Neuronal stem cell (in vitro differentiated cells): ENCODE measurements at regions not wholly inside any gene's neighbourhood (a gene's known extent, or its start where the extent isn't known, plus 50 kb on each side); places are given as distances from the start of the nearest gene placed in this dataset.

ENCODE experiments used
- DNase-seq: peaks from one replicate; pipeline ENCODE4 v3.0.0-alpha.2; 2013; ENCODE audit warnings: low spot score
- H2AFZ ChIP-seq: one replicate; pipeline ENCODE4 v1.6.1; 2013; ENCODE audit warnings: mild to moderate bottlenecking, low read length, inconsistent platforms
- H2AK5ac ChIP-seq: 2 replicates; pipeline ENCODE4 v1.6.1; 2013; ENCODE audit warnings: low read depth, mild to moderate bottlenecking, inconsistent platforms, low read length, moderate library complexity, mixed read lengths
- H2BK120ac ChIP-seq: 2 replicates; pipeline ENCODE4 v1.6.1; 2013; ENCODE audit warnings: low read depth, mild to moderate bottlenecking, inconsistent platforms, low read length, moderate library complexity, mixed read lengths
- H2BK12ac ChIP-seq: one replicate; pipeline ENCODE4 v1.6.1; 2013; ENCODE audit warnings: low read length, inconsistent platforms
- H2BK15ac ChIP-seq: 2 replicates; pipeline ENCODE4 v1.6.1; 2013; ENCODE audit warnings: mild to moderate bottlenecking, low read length, inconsistent platforms, mixed read lengths
- H2BK5ac ChIP-seq: one replicate; pipeline ENCODE4 v1.6.1; 2013; ENCODE audit warnings: inconsistent platforms, mild to moderate bottlenecking, low read length, moderate library complexity
- H3K14ac ChIP-seq: one replicate; pipeline ENCODE4 v1.6.1; 2013; ENCODE audit warnings: low read length, inconsistent platforms
- H3K18ac ChIP-seq: 2 replicates; pipeline ENCODE4 v1.6.1; 2013; ENCODE audit warnings: low read length, inconsistent platforms
- H3K23ac ChIP-seq: 2 replicates; pipeline ENCODE4 v1.6.1; 2013; ENCODE audit warnings: low read depth, mild to moderate bottlenecking, mixed read lengths, low read length, inconsistent platforms; ENCODE audit not compliant: poor library complexity
- H3K27ac ChIP-seq: replicated peaks from 3 replicates; pipeline ENCODE4 v1.5.1; 2013; ENCODE audit warnings: low read length, inconsistent platforms
- H3K27me3 ChIP-seq, 3 experiments: 2 replicates each; pipeline ENCODE4 v1.6.1; 2013; ENCODE audit warnings: low read length in 3 of 3, mild to moderate bottlenecking in 2 of 3, inconsistent platforms in 1 of 3, low read depth in 1 of 3, mixed read lengths in 1 of 3, moderate library complexity in 1 of 3; ENCODE audit not compliant: control insufficient read depth in 3 of 3, insufficient read depth in 3 of 3
- H3K36me3 ChIP-seq, 2 donors: replicated peaks in 1 of 2; 2 replicates each; pipeline ENCODE4 v1.6.1; 2013; ENCODE audit warnings: low read length in 2 of 2; ENCODE audit not compliant: control insufficient read depth in 2 of 2, insufficient read depth in 2 of 2
- H3K4ac ChIP-seq: 2 replicates; pipeline ENCODE4 v1.6.1; 2013; ENCODE audit warnings: inconsistent platforms, mild to moderate bottlenecking, low read length, moderate library complexity
- H3K4me1 ChIP-seq, 2 donors: 1 replicate in 1 of 2; 2 replicates in 1 of 2; pipeline ENCODE4 v1.6.1; 2013; ENCODE audit warnings: low read length in 2 of 2, low read depth in 1 of 2; ENCODE audit not compliant: control insufficient read depth in 2 of 2, insufficient read depth in 1 of 2
- H3K4me2 ChIP-seq: one replicate; pipeline ENCODE4 v1.6.1; 2013; ENCODE audit warnings: mild to moderate bottlenecking, low read length, inconsistent platforms; ENCODE audit not compliant: insufficient read depth, poor library complexity, severe bottlenecking
- H3K4me3 ChIP-seq, 2 donors: 2 replicates each; pipeline ENCODE4 v1.5.1; 2013; ENCODE audit warnings: low read length in 2 of 2, mild to moderate bottlenecking in 2 of 2, inconsistent platforms in 1 of 2, moderate library complexity in 1 of 2
- H3K79me1 ChIP-seq: one replicate; pipeline ENCODE4 v1.6.1; 2013; ENCODE audit warnings: low read depth, mild to moderate bottlenecking, inconsistent platforms, low read length, moderate library complexity
- H3K9ac ChIP-seq: one replicate; pipeline ENCODE4 v1.6.1; 2013; ENCODE audit warnings: mild to moderate bottlenecking, low read depth, low read length, inconsistent platforms; ENCODE audit not compliant: poor library complexity
- H3K9me3 ChIP-seq, 2 donors: replicated peaks in 1 of 2; 2 replicates each; pipeline versions ENCODE3 to v1.6.1; 2013; ENCODE audit warnings: low read length in 2 of 2, mild to moderate bottlenecking in 2 of 2, inconsistent platforms in 1 of 2, low read depth in 1 of 2, mixed read lengths in 1 of 2, moderate library complexity in 1 of 2; ENCODE audit not compliant: control insufficient read depth in 2 of 2, insufficient read depth in 1 of 2
- H4K8ac ChIP-seq: one replicate; pipeline ENCODE4 v1.6.1; 2013; ENCODE audit warnings: low read depth, mild to moderate bottlenecking, inconsistent platforms, low read length, moderate library complexity
- H4K91ac ChIP-seq: one replicate; pipeline ENCODE4 v1.6.1; 2013; ENCODE audit warnings: low read length, low read depth, mild to moderate bottlenecking, inconsistent platforms; ENCODE audit not compliant: poor library complexity
- WGBS, 2 donors: extraction: QIAGEN DNeasy Blood & Tissue Kit; methylation state at CpG; one replicate each; pipeline ENCODE4 v1.1.7; 2013; ENCODE audit warnings: missing lambda C conversion rate in 2 of 2, mixed read lengths in 1 of 2; ENCODE audit not compliant: insufficient read length in 2 of 2, insufficient replicate concordance in 1 of 2; ENCODE audit errors: extremely low coverage in 2 of 2; 5-methylcytosine and 5-hydroxymethylcytosine counted together

- no peak overlapping the region for H3K4me3 ChIP-seq
- H4K8ac ChIP-seq: no peak overlapping the region
- H4K91ac ChIP-seq: no peak overlapping the region
- H2AFZ ChIP-seq: no peak overlapping the region
- H3K18ac ChIP-seq: no peak overlapping the region
- H3K27ac ChIP-seq: no peak overlapping the region
- no peaks in the 10 kb centered on the region for H3K9me3 ChIP-seq
- H2BK120ac ChIP-seq: no peak overlapping the region
- no peaks in the 10 kb centered on the region for H3K36me3 ChIP-seq
- no peak overlapping the region for H2BK12ac ChIP-seq
- no peaks in the 10 kb centered on the region for H3K27me3 ChIP-seq
- H3K9ac ChIP-seq: no peak overlapping the region
- H3K14ac ChIP-seq: no peak overlapping the region
- H2BK15ac ChIP-seq: no peak overlapping the region
- no peak overlapping the region for H3K4me2 ChIP-seq
- no peaks in the 10 kb centered on the region for H3K79me1 ChIP-seq
- no CpG with 5 or more reads among the region's 2 CpGs for WGBS, 2 donors
- no peak overlapping the region for H2BK5ac ChIP-seq
- no peak overlapping the region for H3K23ac ChIP-seq
- no peaks in the 10 kb centered on the region for H3K4me1 ChIP-seq
- no peak overlapping the region for H2AK5ac ChIP-seq
- no peak overlapping the region for H3K4ac ChIP-seq
- no peak for DNase-seq
Measured at GRCh38 chr10:112030431-112030830, 153.1 kb downstream of the GPAM start.

GRCh38 chr10:112039823-112040222, 143.7 kb downstream of the GPAM start:
- Histone ChIP-seq H4K8ac (no peak overlapping the region), H4K91ac (no peak overlapping the region), H2AK5ac (no peak overlapping the region), H3K4me3 (no peak overlapping the region), H2BK12ac (no peak overlapping the region), H3K4me1 (no peaks in the 10 kb centered on the region), H3K14ac (no peak overlapping the region), H3K23ac (no peak overlapping the region), H3K27me3 (no peaks in the 10 kb centered on the region), H3K36me3 (no peaks in the 10 kb centered on the region), H2AFZ (no peak overlapping the region), H3K18ac (no peak overlapping the region), H3K4ac (no peak overlapping the region), H2BK15ac (no peak overlapping the region), H3K79me1 (no peaks in the 10 kb centered on the region), H3K9me3 (peaks cover 0 to 1% of the 10 kb centered on the region in 2 donors), H3K4me2 (no peak overlapping the region), H2BK120ac (no peak overlapping the region), H3K9ac (no peak overlapping the region), H2BK5ac (no peak overlapping the region), H3K27ac (no peak overlapping the region)
- no CpG with 5 or more reads among the region's 3 CpGs for WGBS, 2 donors
- no peak for DNase-seq

- Histone ChIP-seq H3K18ac (no peak overlapping the region), H3K36me3 (no peaks in the 10 kb centered on the region), H3K4me2 (no peak overlapping the region), H4K91ac (no peak overlapping the region), H2BK15ac (no peak overlapping the region), H3K4me1 (no peaks in the 10 kb centered on the region), H2BK5ac (no peak overlapping the region), H3K4ac (no peak overlapping the region), H2BK120ac (no peak overlapping the region), H3K79me1 (no peaks in the 10 kb centered on the region), H3K4me3 (no peak overlapping the region), H3K27ac (no peak overlapping the region), H2AFZ (no peak overlapping the region), H3K9me3 (no peaks in the 10 kb centered on the region), H2BK12ac (no peak overlapping the region), H3K14ac (no peak overlapping the region), H2AK5ac (no peak overlapping the region), H3K23ac (no peak overlapping the region), H3K27me3 (no peaks in the 10 kb centered on the region), H3K9ac (no peak overlapping the region), H4K8ac (no peak overlapping the region)
- no CpG with 5 or more reads among the region's 3 CpGs for WGBS, 2 donors
- no peak for DNase-seq
Measured at GRCh38 chr10:112040696-112041095, 142.9 kb downstream of the GPAM start.

- Histone ChIP-seq H2AFZ (no peak overlapping the region), H3K27me3 (no peaks in the 10 kb centered on the region), H3K79me1 (no peaks in the 10 kb centered on the region), H3K36me3 (no peaks in the 10 kb centered on the region), H3K4me3 (no peak overlapping the region), H3K4me2 (no peak overlapping the region), H3K23ac (no peak overlapping the region), H4K8ac (no peak overlapping the region), H2BK15ac (no peak overlapping the region), H4K91ac (no peak overlapping the region), H3K27ac (no peak overlapping the region), H3K4me1 (no peaks in the 10 kb centered on the region), H3K14ac (no peak overlapping the region), H2BK120ac (no peak overlapping the region), H3K4ac (no peak overlapping the region), H3K9me3 (no peaks in the 10 kb centered on the region), H2BK5ac (no peak overlapping the region), H2BK12ac (no peak overlapping the region), H3K18ac (no peak overlapping the region), H2AK5ac (no peak overlapping the region), H3K9ac (no peak overlapping the region)
- DNase-seq: no peak
- WGBS, 2 donors: no CpG with 5 or more reads among the region's 3 CpGs
Measured at GRCh38 chr10:112045938-112046337, 137.6 kb downstream of the GPAM start.
